NCI-H446 treated with DMSO at 0.1 percent for 48 hours (cell line): ENCODE measurements at regions not wholly inside any gene's neighbourhood (a gene's known extent, or its start where the extent isn't known, plus 50 kb on each side); places are given as distances from the start of the nearest gene placed in this dataset.
A peak's percentile ranks its signal among the peaks of the same experiment; 100 is the strongest.

Experiments
- DNase-seq: peaks from one replicate; lab custom pipeline; 2025; lab: John Stamatoyannopoulos, UW

DNA sequence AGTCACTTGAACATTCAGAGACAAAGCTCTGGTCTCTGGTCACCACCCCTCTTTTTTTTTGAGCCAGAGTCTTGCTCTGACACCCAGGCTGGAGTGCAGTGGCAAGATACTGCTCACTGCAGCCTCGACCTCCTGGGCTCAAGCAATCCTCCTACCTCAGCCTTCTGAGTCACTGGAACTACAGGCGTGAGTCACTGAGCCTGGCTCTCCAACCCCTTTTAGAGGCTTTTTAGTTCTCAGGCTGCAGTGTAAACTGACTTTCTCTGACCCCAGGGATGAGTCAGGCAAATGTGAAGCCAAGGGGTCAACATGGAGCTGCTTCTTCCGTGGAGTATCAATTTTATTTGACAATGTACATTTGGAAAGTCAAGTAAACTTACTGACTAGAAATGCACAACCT, 229.2 kb downstream of the PTTG2 start:
- DNase-seq = no peak

DNA sequence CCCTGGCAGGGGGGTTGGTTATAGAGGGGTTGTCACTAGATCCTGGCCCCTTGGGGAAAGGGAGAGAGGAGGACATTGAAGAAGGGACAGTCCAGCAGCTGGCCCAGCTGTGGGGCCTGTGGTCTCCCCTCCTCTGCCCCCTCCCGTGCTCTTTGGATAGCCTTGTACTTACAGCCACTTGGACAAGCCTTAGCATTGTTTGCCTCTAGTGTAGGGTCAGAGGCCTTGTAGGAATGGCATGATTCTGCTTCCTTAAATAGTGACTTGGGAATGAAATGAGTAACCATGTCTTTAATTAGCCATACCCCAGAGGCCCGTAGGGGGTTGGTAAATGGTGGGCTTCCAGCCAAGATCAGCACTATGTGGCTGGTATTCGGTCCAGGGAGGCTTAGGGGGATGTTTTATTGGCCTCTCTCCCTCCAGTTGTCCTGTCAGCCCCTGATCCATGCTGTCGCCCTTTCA, 230.6 kb downstream of the PTTG2 start:
- peak; percentile 3 for DNase-seq

DNA sequence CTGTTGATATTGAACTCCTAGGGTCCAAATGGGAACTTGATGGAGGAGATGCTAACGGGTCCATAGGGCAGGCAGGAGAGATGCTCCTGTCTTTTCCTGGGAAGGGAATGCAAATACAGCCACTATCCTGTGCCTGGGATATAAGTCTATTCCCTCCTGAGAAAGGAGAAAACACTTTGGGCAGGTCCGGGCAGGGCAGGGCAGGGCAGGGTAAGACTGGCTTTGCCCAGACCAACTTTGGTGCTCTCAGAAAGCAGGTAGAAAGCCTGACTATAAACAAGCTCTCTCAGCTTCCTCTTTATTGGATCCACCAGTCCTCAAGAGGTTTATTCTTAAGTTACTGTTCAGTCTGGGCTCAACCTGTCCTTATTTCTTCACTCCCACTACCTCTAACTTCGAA, 232.3 kb downstream of the PTTG2 start:
- DNase-seq = no peak

DNA sequence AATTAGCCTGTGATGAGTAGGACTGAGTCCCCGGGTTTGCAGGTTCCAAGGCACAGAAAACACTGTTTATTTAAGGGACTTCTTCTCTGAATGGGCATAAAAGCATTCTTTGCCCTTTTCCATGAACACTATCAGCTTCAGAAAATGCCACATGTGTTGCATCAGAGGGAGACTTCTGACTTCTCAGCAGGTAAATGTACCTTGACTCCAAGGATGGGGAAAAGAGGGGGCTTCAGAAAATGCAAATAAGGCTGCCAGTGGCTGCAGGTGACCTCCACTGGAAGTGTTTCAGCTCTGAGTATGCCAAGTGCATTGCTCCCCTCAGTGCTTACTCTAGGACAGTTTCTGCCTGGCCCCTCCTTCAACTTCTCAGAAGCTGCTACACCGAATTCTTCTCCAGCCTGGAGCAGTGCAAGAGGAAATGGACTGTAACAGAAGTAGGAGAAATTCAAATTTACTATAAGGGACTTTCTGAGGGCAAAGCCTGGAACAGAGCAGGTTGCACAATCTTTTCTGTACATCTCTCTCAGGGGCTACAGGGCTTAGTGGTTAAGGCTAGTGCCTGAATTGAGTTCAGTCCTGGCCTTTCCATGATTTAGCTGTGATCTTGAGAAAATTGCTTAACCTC, 233.2 kb downstream of the PTTG2 start:
- no peak for DNase-seq

DNA sequence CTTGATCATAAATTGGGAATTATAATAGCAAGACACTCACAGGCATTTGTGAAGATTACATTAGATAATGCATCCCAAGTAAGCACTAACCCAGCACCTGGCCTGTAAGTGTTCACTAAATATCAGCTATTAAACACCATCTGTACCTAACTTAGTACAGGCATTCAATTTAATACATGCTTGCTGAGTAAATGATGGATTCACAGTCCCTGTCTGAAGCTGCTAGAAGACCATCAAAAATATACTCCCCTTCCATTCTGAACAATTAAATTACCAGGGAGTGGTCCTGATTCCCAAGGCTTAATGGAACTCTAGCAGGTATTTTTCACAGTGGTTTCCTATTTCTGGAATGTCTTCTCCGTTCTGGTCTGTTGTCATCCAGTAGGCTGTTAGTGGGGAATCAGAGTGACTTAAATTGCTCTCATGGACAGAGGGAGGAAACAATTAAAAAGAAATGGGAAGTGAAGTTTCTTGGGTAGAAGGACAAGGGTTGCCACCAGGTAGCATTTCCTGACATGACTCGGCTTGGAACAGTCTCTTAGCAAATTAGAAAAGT, 233.9 kb downstream of the PTTG2 start:
- no peak for DNase-seq

DNA sequence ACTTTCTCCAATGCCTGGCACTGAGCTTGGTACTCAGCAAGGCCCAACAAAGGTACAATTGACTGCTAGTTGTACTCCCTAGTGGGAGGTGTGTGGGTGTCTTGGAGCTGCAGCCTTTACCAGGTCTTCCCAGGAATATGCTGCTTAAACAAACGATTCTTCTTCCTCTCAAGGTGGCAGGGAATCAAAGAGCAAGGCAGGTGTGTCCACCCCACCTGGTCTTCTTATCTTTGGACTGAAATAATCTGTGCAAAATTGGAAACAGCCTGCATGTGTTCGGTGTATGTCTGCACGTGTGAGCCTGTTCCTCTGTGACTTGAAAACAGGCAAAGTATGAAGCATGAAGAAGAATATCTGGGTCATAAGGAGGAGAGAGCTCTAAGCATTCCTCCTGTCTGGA, 235.3 kb downstream of the PTTG2 start:
- DNase-seq = no peak

DNA sequence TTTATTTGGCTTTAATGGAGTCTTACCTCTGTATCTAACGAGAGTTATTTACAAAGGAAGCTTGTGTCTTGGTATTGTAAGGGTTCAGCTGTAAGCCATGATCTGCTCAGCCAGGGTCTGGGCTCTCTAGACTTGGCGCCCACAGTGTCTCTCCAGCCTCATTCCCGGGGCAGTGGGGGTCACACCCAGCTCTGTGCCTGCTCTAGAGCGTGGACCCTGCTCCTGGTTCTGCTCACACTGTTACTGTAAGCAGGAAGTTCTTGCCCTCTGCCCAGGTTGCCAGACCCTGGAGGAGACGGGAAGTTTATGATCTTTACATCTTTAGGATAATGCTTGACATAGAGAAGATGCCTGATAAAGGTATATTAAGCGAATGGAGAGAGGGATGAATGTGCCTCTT, 235.7 kb downstream of the PTTG2 start:
- no peak for DNase-seq

DNA sequence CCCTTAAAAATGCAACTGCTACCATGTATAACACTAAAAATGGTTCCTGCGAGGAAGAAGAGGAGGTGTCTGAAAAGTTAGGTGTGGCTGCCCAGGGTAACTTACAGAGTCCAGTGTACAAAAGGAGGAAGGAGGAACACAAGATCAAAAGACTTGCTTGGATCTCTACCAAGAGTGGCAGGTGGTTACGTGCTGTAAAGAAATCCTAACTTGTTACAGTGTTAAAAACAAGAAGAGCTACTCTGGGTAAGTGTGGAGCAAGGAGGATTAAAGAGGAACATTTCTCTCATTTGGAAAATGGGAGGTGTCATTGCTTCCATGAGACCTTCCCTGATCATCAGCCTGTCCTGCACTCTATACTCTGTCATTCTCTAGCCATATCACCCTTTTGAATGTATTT, 242.0 kb downstream of the PTTG2 start:
- no peak for DNase-seq

DNA sequence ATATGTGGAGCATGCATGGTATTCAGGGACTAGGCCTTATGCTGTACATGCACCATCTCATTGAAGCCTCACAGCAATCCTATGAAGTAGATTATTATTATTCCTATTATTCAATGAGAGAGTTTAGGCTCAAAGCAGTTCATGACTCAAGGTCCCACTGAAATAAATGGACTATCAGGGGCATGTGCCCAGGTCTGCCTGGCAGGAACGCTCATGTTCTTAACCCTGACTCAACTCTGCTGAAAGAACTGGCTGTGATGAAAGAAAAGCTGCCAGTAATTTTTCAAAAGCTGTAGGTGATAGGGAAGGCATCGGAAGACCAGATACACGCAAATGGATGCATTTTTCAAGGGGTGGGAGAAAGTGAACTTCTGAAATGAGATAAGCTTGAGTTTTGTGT, 243.4 kb downstream of the PTTG2 start:
- no peak for DNase-seq

DNA sequence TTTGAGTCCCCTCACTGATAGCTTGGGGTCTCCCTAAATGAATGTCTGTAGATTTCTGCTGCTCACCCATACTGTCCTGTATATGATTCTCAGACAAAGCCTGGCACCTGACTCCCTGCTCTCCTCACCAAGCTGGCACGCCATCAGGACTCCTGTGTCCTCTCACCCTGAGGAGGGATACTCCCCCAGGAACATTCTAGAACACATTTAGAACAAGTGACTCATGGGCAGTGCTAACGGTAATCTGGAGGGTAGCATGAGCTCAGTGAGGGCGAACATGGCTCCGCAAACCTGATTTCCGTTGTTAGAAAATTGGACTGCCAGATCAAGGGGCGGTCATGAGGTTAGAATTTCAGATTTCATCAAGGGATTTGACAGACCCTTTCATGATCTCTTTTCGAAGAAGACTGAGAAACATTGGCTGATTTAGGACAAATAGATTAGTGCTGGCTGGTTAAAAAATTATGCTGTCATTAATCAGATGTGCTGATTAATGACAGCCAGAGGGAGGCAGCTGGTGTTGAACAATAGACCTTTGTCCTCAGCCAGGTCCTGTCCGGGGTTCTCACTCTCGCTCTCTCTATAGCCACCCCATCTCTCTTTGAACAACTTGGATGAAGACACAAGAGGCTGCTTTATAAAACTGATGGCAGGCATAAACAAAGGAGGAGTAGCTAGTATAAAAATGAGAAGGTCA, 244.3 kb downstream of the PTTG2 start:
- DNase-seq = peak; percentile 3

DNA sequence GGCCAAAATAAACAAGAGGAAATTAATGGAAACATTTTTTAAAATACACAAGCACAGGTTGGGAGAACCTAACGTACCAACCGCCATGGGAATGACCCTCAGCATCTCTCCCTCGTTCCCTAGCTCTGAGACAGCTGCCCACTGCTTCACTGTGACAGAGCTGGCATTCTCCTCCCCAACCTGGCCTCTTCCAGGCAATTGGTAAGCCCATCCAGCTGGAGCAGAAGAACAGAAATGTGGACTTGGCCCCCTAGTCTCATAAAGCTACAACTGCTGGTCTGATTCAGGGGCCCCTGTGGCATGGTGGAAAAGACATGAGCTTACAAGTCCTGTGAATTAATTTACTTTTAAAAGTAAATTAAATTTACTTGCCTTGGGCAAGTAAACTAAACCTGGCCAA, 245.1 kb downstream of the PTTG2 start:
- DNase-seq = peak; percentile 8

DNA sequence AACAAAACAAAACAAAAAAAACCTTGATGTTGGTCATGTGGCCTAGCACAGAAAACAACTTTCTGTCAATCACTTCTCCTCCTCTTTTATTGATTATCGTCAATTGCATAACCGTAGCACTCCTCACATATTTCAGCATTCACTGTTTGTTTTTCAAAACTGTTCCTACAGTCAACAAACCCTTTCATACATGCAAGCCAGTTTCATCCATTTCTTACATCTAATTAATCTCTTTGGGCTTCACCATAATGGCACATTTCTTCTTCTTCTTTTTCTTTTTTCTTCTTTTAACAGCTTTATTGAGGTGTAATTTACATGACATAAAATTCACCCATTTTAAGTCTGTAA, 246.9 kb downstream of the PTTG2 start:
- no peak for DNase-seq

DNA sequence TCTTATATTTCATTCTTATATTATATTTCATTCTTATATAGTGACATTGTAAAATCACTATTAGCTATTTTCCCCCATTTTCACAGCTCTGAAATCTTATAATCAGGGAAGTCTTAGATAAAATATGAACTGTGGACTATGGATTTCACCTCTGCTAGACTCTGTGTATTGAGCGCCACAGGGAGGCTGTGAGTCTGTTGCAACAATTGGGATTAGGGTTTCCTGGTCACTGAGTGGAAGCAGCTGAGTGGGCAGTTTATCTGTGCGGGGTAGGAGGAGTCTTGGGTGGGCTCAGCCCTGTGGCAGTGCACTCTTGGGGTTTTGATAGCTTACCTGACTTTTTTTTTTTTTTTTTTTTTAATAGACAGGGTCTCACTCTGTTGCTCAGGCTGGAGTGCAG, 249.5 kb downstream of the PTTG2 start:
- DNase-seq = no peak

DNA sequence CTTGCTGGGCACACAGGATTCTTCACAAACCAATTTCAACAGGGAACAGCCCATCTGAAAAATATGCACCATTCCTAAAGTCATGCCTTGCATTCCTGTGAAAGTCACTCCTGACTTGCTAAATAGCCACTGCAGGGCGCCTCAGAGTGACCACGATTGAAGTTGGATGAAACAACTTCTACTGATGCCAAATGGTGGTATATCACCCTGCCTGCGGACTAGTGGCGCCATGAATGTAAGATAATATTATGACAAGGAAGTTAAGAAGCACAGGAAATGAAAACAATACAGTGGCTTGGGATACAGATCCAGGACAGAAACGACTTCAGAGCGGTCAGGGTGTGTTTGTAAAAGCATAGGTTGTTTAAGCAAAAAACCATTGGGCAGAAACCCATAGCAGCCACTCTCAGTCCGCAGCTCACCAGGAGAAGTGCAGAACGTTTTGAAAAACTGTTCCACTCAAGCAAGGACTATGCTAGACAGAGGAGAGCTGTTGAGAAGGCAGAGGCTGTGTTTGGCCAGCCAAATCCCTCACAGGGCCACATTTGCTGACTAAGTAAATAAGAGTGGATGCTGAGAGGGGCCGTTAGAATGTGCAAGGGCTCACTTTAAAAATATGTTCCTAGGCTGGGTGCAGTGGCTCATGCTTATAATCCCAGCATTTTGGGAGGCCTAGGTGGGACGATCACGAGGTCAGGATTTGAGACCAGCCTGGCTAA, 250.4 kb downstream of the PTTG2 start:
- no peak for DNase-seq

DNA sequence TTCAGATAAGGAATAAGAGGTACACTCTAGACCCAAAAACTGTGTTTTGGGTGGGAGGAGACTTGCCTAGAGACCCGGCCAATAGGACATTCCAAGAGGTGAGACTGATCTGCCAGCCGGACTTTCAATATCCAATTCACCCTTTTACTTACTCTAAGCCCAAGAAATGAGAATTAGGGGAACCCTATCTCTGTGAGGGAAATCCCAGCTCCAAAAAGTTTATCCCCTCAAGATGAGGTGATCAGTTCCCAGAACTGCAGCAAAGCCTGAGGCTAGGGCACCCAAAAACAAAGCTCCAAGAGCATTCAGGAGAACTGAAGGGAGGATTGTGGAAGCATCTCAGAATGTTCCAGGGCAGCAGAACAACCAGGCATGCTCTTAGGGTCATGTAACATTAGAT, 251.7 kb downstream of the PTTG2 start:
- DNase-seq = no peak

DNA sequence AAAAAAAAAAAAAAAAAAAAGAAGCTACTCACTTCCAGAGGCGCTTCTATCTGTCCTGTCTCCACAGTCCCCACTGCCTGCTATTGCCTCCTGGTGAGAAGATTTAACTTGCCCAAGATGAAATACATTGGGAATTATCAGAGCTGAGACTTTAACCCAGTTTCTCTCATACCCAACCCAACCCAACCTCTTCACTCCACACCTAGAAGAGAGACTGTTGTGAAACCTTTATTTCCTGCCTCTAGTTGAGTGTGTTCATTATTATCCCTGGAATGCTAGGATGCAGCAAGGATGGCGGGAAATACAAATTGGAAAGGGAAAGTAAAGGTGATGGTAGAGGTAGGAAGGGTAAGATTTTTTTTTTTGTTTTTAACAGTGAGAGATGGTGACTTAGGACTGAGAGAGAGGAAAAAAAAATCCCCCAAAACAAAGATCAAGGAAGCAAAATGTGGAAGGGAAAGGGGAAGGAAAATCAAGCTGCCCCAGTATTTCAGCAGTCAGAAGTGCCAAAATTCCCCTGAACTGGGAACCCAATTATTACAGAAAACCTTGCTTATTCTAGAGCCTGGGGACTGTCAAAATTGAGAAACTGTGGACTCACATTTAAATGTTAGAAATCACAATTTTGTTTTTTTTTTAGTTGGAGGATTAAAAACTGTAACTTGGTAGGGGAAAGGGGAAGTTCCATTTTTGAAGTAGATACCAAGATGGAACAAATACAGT, 253.0 kb downstream of the PTTG2 start:
- DNase-seq = no peak

DNA sequence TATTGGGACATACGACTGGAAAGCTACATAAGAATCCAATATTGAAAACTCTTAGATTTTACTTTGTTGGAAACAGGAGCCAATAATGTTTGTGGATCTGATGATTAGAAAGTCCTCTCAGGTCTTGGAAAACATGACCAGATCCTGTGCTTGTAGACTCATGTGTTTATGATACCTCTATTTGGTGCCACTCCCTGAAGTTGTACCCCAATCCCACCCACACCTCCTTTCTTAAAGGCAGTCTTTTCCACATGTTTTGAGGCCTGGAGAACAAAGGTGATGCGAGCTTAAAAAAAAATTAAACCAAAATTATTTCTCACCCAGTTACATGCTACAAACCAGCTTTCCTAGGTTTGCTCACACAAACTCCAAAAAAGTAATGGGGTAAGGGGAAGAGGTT, 262.7 kb downstream of the PTTG2 start:
- no peak for DNase-seq

DNA sequence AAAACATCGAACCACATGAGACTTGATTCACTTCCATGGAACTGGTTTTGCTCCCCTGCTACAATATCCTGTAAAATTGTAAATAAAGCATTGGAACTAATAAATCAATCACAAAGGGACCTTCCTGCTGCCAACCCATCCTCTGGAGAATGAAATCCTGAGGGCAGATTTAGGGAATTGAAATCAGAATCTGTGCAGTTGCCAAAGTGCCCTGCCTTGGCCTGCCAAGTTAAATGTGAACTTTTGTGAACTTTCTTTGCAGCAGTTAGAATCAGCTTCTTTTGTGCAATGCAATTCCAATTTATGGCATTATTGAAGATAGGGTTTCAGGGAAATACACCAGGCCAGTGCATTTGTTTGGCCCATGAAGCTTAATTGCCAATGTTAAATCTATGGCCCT, 263.1 kb downstream of the PTTG2 start:
- peak; percentile 20 for DNase-seq

DNA sequence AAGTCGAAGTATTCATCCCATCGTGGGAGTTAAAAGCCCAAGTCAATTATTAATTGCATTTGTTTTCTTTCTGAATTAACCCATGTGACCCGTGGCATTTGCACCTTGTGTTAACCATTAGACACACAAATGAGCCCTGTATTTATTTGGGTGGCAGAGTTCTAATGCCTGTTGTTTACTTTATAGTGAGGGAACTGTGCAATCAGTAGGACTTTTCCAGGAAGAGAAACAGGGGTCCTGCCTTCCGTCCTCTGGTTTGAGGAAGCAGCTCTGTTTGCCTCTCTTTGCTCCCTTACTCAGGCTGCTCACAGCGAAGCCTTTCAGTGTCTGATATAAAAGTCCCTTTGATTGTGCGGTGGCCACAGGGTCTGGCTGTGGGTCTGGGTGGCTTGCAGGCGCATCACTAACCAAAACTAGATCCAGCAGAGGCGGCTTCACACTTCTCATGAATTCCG, 263.6 kb downstream of the PTTG2 start:
- no peak for DNase-seq

DNA sequence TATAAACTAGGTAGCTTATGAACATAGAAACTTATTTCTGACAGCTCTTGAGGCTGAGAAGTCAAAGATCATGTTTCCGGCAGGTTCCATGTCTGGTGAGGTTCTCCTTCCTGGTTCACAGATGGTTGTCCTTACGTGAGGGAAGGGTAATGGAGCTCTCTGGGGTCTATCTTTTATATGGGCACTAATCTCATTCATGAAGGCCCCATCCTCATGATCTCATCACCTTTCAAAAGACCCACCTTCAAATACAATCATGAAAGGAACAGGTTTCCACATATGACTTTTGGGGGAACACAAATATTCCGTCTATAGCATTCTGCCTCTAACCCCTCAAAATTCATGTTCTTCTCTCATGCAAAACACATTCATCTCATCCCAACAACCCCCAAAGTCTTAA, 264.7 kb downstream of the PTTG2 start:
- no peak for DNase-seq

DNA sequence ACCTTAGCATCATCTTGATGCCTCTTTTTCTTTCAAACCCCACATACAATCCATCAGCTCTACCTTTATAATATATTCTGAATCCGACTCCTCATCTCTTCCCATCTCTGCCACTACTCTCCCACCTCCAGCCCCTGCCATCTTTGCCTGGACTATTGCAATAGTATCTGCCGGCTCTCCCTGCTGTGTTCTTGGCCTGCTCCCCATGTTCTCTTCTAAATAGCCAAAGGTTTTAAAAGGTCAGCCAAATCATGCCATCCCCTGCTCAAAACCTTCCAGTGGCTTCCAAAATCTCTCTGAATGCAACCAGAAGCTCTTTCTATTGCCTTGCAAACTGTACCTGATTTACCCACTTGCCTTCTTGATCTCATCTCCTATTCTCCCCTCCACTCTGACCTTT, 266.0 kb downstream of the PTTG2 start:
- no peak for DNase-seq

DNA sequence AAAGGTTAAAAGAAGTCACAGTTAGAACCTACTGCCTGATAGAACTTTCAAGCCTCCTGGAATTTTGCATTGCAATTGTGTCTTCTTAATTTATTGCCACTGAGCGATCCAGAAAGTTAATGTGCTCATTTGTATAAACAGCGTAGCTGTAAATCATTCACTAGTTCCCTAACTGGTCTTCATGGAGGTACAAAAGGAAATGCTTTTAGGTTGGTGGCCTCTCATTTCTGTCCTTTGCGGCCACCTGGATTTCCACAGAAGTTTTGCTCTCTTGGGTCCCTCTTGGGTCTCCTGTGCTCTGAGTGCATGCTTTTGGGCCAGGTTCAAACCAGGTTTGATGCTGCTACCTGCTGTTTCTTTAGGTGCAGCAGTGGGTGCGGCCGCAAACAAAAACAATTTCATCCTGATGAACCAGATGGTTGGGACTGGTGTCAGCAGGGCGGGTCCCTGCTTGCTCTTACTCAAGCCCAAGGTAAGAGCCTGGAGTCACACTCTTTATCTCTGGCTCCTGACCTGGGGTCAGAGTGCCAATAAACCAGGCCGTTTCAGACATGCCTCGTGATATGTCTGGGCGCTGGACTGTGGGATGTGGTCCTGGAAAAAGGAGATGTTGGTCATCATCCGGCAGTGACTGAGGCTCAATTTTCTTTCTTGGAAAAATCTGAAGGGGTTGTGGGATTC, 270.1 kb downstream of the PTTG2 start:
- DNase-seq = no peak
